ENCODE measurements at regions not wholly inside any gene's neighbourhood (a gene's known extent, or its start where the extent isn't known, plus 50 kb on each side); places are given as distances from the start of the nearest gene placed in this dataset.

- TF ChIP-seq RAD21 (IDR thresholded peaks at IDR 0.05) (no peak), CTCF (IDR thresholded peaks at IDR 0.05; ENCODE audit: low read depth, low read length, missing input control) (no peak), JUND (IDR thresholded peaks at IDR 0.05) (no peak)
These were observed 412.1 kb upstream of the DCN start for GRCh38 chr12:91594715-91595114.

Measured in liver (tissue), 3 donors.